ENCODE measurements at regions not wholly inside any gene's neighbourhood (a gene's known extent, or its start where the extent isn't known, plus 50 kb on each side); places are given as distances from the start of the nearest gene placed in this dataset.

DNA sequence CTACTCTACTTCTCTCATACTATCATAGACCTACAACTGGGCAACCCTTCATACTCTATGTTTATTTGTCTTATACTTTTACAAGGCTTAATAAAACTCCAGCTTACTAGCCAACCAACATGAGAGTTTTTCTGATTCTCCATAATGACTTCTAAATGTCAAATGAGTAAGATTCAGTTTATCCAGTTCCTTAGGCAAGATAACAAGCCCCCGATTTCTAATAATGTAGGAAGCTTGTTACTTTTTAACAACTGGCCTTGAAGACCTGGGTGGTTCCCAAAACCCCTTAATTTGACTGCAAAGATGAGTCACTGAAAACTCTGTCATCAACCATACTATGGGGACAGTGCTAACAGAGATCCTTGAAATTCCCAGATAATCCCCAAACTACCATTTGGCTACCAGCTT is 294.6 kb upstream of the ACTBL2 start:
- Histone ChIP-seq H3K4me1 (ENCODE audit: control insufficient read depth in 4 of 4, insufficient read depth in 4 of 4, low read length in 3 of 4) (peaks cover 3 to 25% (median 19%) of the 10 kb centered on the region in 4 donors), H3K27ac (ENCODE audit: low read depth in 1 of 2, low read length in 2 of 2) (peak overlapping the region; percentile 53 to 58), H3K36me3 (ENCODE audit: control insufficient read depth in 4 of 4, insufficient read depth in 3 of 4, low read depth in 1 of 4, low read length in 3 of 4) (no peaks in the 10 kb centered on the region), H3K27me3 (ENCODE audit: control insufficient read depth in 4 of 4, insufficient read depth in 4 of 4, low read length in 3 of 4) (no peaks in the 10 kb centered on the region), H3K9me3 (ENCODE audit: control insufficient read depth in 4 of 4, low read length in 3 of 4) (no peaks in the 10 kb centered on the region), H3K9ac (ENCODE audit: low read depth in 1 of 2, low read length in 2 of 2) (peak overlapping the region in 1 of 2 donors; percentile 20), H3K4me3 (ENCODE audit: low read depth in 1 of 3, low read length in 3 of 3) (no peak overlapping the region)
- DNase-seq (ENCODE audit: low spot score) = no peak
- TF ChIP-seq RXRA (IDR thresholded peaks at IDR 0.05) (no peak), RAD21 (IDR thresholded peaks at IDR 0.05) (no peak), YY1 (IDR thresholded peaks at IDR 0.05) (no peak), EGR1 (IDR thresholded peaks at IDR 0.05; ENCODE audit: low read depth in 2 of 2) (no peak), GABPA (IDR thresholded peaks at IDR 0.05 in 1 of 2, conservative IDR thresholded peaks at IDR 0.05 in 1 of 2) (no peak), HNF4G (IDR thresholded peaks at IDR 0.05) (no peak), FOXA2 (IDR thresholded peaks at IDR 0.05) (no peak), HNF4A (conservative IDR thresholded peaks at IDR 0.05) (no peak)
- TF ChIP-seq, protein P1, sequence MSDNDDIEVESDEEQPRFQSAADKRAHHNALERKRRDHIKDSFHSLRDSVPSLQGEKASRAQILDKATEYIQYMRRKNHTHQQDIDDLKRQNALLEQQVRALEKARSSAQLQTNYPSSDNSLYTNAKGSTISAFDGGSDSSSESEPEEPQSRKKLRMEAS (IDR thresholded peaks at IDR 0.05) = no peak
- TF ChIP-seq, protein P2, sequence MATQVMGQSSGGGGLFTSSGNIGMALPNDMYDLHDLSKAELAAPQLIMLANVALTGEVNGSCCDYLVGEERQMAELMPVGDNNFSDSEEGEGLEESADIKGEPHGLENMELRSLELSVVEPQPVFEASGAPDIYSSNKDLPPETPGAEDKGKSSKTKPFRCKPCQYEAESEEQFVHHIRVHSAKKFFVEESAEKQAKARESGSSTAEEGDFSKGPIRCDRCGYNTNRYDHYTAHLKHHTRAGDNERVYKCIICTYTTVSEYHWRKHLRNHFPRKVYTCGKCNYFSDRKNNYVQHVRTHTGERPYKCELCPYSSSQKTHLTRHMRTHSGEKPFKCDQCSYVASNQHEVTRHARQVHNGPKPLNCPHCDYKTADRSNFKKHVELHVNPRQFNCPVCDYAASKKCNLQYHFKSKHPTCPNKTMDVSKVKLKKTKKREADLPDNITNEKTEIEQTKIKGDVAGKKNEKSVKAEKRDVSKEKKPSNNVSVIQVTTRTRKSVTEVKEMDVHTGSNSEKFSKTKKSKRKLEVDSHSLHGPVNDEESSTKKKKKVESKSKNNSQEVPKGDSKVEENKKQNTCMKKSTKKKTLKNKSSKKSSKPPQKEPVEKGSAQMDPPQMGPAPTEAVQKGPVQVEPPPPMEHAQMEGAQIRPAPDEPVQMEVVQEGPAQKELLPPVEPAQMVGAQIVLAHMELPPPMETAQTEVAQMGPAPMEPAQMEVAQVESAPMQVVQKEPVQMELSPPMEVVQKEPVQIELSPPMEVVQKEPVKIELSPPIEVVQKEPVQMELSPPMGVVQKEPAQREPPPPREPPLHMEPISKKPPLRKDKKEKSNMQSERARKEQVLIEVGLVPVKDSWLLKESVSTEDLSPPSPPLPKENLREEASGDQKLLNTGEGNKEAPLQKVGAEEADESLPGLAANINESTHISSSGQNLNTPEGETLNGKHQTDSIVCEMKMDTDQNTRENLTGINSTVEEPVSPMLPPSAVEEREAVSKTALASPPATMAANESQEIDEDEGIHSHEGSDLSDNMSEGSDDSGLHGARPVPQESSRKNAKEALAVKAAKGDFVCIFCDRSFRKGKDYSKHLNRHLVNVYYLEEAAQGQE (IDR thresholded peaks at IDR 0.05) = no peak
- TF ChIP-seq, protein P3, sequence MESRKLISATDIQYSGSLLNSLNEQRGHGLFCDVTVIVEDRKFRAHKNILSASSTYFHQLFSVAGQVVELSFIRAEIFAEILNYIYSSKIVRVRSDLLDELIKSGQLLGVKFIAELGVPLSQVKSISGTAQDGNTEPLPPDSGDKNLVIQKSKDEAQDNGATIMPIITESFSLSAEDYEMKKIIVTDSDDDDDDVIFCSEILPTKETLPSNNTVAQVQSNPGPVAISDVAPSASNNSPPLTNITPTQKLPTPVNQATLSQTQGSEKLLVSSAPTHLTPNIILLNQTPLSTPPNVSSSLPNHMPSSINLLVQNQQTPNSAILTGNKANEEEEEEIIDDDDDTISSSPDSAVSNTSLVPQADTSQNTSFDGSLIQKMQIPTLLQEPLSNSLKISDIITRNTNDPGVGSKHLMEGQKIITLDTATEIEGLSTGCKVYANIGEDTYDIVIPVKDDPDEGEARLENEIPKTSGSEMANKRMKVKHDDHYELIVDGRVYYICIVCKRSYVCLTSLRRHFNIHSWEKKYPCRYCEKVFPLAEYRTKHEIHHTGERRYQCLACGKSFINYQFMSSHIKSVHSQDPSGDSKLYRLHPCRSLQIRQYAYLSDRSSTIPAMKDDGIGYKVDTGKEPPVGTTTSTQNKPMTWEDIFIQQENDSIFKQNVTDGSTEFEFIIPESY (IDR thresholded peaks at IDR 0.05) = no peak
- TF ChIP-seq, protein P4, sequence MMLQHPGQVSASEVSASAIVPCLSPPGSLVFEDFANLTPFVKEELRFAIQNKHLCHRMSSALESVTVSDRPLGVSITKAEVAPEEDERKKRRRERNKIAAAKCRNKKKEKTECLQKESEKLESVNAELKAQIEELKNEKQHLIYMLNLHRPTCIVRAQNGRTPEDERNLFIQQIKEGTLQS (IDR thresholded peaks at IDR 0.05) = no peak
- TF ChIP-seq, protein P5, sequence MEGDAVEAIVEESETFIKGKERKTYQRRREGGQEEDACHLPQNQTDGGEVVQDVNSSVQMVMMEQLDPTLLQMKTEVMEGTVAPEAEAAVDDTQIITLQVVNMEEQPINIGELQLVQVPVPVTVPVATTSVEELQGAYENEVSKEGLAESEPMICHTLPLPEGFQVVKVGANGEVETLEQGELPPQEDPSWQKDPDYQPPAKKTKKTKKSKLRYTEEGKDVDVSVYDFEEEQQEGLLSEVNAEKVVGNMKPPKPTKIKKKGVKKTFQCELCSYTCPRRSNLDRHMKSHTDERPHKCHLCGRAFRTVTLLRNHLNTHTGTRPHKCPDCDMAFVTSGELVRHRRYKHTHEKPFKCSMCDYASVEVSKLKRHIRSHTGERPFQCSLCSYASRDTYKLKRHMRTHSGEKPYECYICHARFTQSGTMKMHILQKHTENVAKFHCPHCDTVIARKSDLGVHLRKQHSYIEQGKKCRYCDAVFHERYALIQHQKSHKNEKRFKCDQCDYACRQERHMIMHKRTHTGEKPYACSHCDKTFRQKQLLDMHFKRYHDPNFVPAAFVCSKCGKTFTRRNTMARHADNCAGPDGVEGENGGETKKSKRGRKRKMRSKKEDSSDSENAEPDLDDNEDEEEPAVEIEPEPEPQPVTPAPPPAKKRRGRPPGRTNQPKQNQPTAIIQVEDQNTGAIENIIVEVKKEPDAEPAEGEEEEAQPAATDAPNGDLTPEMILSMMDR (IDR thresholded peaks at IDR 0.05; ENCODE audit: low read depth, low read length, missing input control) = no peak
- 52% methylated on average over 1 of the region's 1 CpG for WGBS

DNA sequence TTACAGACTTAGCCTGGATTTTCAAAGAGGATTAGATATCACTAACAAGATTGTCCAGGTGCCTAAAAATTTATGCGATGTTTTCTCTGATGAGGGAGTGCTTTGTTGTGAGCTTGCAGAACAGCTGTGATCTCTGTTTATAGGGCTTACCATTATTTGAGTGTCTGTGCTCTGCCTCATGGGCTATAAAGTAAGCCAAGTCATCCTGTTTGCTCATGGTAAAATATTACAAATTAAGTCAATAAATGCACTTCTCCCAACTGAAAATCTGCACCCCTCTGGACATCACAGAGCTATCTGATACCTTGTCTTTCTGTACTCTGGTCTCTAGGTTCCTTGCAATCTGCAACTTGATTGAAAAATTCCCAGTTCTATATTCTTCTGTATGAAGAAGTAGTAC is 293.4 kb upstream of the ACTBL2 start:
- H3K27me3 ChIP-seq (ENCODE audit: control insufficient read depth in 4 of 4, insufficient read depth in 4 of 4, low read length in 3 of 4) = no peaks in the 10 kb centered on the region
- H3K4me1 ChIP-seq (ENCODE audit: control insufficient read depth in 4 of 4, insufficient read depth in 4 of 4, low read length in 3 of 4) = peaks cover 3 to 25% (median 19%) of the 10 kb centered on the region in 4 donors
- no peak for DNase-seq (ENCODE audit: low spot score)
- H3K36me3 ChIP-seq (ENCODE audit: control insufficient read depth in 4 of 4, insufficient read depth in 3 of 4, low read depth in 1 of 4, low read length in 3 of 4) = no peaks in the 10 kb centered on the region
- peak overlapping the region; percentile 27 to 54 (median 43) for H3K4me3 ChIP-seq (ENCODE audit: low read depth in 1 of 3, low read length in 3 of 3)
- WGBS = 21% methylated on average over 1 of the region's 1 CpG
- peak overlapping the region; percentile 7 to 53 for H3K9ac ChIP-seq (ENCODE audit: low read depth in 1 of 2, low read length in 2 of 2)
- H3K27ac ChIP-seq (ENCODE audit: low read depth in 1 of 2, low read length in 2 of 2) = peak overlapping the region; percentile 53 to 58
- no peaks in the 10 kb centered on the region for H3K9me3 ChIP-seq (ENCODE audit: control insufficient read depth in 4 of 4, low read length in 3 of 4)
- TF ChIP-seq HNF4G (IDR thresholded peaks at IDR 0.05) = no peak
- TF ChIP-seq, protein P5 (IDR thresholded peaks at IDR 0.05; ENCODE audit: low read depth, low read length, missing input control) = no peak
- TF ChIP-seq RAD21 (IDR thresholded peaks at IDR 0.05) = peak; percentile 50 to 59
- no peak for TF ChIP-seq NR2F2 (IDR thresholded peaks at IDR 0.05)
- TF ChIP-seq GABPA (IDR thresholded peaks at IDR 0.05 in 1 of 2, conservative IDR thresholded peaks at IDR 0.05 in 1 of 2) = no peak
- TF ChIP-seq, protein P4 (IDR thresholded peaks at IDR 0.05) = no peak
- peak; percentile 49 for TF ChIP-seq FOXA2 (IDR thresholded peaks at IDR 0.05)
- TF ChIP-seq EGR1 (IDR thresholded peaks at IDR 0.05; ENCODE audit: low read depth in 2 of 2) = no peak
- TF ChIP-seq RXRA (IDR thresholded peaks at IDR 0.05) = peak in 1 of 2 donors; percentile 56
- peak; percentile 28 for TF ChIP-seq TAF1 (conservative IDR thresholded peaks at IDR 0.05)
- peak; percentile 63 for TF ChIP-seq YY1 (IDR thresholded peaks at IDR 0.05)
- TF ChIP-seq JUND (IDR thresholded peaks at IDR 0.05) = peak in 1 of 2 donors; percentile 57
- TF ChIP-seq, protein P1 (IDR thresholded peaks at IDR 0.05) = peak; percentile 32
- no peak for TF ChIP-seq FOXA1 (IDR thresholded peaks at IDR 0.05)
- peak; percentile 46 to 68 for TF ChIP-seq HNF4A (conservative IDR thresholded peaks at IDR 0.05)
- TF ChIP-seq, protein P3 (IDR thresholded peaks at IDR 0.05) = peak; percentile 18

Data from liver (tissue), 8 donors.